Erythroblast (primary cell): ENCODE measurements at regions not wholly inside any gene's neighbourhood (a gene's known extent, or its start where the extent isn't known, plus 50 kb on each side); places are given as distances from the start of the nearest gene placed in this dataset.

Source experiments
- GATA1 ChIP-seq: IDR thresholded peaks from 2 replicates; pipeline ENCODE4 v1.6.1; 2011; ENCODE audit warnings: low read depth, mild to moderate bottlenecking, control low read depth, low read length, moderate library complexity
- POLR2A ChIP-seq: IDR thresholded peaks from 2 replicates; pipeline ENCODE4 v1.6.1; 2011; ENCODE audit warnings: mild to moderate bottlenecking, low read length

DNA sequence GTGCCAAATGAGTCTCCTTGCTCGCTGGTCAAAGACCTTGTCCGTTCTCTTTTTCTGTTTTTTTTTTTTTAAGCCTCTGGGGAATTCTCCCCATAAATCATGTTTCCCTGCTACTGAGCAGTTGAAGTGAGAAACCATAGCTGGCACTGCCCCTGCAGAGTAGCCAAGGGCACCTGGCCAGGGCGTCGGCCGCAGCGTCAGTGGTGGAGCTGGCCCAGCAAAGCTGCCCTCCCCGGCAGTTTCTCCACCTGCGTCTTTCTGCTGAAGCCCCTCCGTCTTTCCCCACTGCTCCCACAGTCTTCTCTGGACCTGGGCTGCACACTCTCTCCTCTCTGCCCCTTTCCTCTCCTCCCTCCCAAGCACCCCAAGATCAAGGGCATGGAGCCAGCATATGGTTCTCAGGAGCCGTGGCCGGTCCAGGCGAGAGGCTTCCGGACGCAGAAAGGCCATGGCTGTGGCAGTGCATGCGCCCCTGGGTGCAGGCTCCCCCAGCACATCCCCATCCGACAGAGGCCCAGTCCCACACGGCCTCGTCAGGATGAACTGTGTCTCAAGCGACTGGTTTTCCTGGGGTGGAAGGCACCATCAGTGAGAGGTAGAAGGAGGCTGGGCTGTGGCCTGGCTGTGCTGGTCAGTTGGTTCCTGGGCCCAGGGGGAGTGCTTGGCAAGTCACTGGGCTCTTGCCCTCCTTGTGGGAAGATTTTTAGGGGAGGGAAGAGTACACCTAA lies 218.1 kb downstream of the ERMARD start:
- TF ChIP-seq GATA1 (no peak), POLR2A (no peak)
